ENCODE measurements at regions not wholly inside any gene's neighbourhood (a gene's known extent, or its start where the extent isn't known, plus 50 kb on each side); places are given as distances from the start of the nearest gene placed in this dataset.
"Not testable (repeated sequence)": the region's sequence is repeated elsewhere in the genome, so short reads cannot be mapped to it uniquely, and the experiment has no call there.

DNA sequence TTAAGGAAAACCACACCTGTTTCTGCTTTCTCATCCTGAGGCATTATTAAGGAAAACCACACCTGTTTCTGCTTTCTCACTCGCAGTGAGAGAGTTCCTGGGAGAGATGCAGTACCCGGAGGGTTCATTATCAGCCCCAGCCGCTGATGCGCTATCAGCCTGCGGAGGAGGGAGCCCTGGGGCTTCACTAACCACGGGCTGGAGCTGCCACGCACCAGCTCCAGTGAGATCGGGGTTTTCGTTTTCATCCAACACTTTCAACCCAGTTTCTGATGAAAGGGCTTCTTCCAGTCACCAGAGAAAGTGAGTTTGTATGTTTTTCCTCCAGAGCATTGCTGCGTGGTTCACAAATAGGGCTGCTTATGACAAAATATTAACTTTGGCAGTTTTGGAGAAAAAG is 93.2 kb upstream of the PRKX start:
- TF ChIP-seq, protein P1, sequence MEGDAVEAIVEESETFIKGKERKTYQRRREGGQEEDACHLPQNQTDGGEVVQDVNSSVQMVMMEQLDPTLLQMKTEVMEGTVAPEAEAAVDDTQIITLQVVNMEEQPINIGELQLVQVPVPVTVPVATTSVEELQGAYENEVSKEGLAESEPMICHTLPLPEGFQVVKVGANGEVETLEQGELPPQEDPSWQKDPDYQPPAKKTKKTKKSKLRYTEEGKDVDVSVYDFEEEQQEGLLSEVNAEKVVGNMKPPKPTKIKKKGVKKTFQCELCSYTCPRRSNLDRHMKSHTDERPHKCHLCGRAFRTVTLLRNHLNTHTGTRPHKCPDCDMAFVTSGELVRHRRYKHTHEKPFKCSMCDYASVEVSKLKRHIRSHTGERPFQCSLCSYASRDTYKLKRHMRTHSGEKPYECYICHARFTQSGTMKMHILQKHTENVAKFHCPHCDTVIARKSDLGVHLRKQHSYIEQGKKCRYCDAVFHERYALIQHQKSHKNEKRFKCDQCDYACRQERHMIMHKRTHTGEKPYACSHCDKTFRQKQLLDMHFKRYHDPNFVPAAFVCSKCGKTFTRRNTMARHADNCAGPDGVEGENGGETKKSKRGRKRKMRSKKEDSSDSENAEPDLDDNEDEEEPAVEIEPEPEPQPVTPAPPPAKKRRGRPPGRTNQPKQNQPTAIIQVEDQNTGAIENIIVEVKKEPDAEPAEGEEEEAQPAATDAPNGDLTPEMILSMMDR (IDR thresholded peaks at IDR 0.05; ENCODE audit: low read depth, low read length, missing control alignments) = no peak
- H3K4me3 ChIP-seq (ENCODE audit: low read depth, low read length) = no peak overlapping the region
- no peak for DNase-seq (ENCODE audit: low read depth)

DNA sequence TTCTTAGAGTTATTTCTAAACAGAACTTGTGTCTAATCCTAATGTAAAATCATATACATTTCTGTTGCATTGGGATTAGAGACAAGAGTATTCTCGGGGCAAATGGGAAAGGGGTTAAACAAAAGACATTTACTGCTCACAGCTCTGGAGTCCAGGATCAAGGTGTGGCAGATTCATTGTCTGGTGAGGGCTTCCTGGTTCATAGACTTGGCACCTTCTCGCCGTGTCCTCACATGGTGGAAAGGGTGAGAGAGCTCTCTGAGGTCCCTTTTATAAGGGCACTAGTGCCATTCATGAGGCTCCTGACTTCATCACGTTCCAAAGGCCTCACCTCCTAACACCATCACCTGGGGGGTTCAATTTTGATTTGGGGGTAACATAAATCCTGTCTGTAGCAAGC is 90.3 kb upstream of the PRKX start:
- TF ChIP-seq, protein P1 (IDR thresholded peaks at IDR 0.05; ENCODE audit: low read depth, low read length, missing control alignments) = no peak
- H3K4me3 ChIP-seq (ENCODE audit: low read depth, low read length) = no peak overlapping the region
- DNase-seq (ENCODE audit: low read depth) = no peak

GRCh38 chrX:3803305-3803704 is 89.9 kb upstream of the PRKX start:
- TF ChIP-seq, protein P1 (IDR thresholded peaks at IDR 0.05; ENCODE audit: low read depth, low read length, missing control alignments) = no peak
- DNase-seq (ENCODE audit: low read depth) = no peak
- H3K4me3 ChIP-seq (ENCODE audit: low read depth, low read length) = no peak overlapping the region

DNA sequence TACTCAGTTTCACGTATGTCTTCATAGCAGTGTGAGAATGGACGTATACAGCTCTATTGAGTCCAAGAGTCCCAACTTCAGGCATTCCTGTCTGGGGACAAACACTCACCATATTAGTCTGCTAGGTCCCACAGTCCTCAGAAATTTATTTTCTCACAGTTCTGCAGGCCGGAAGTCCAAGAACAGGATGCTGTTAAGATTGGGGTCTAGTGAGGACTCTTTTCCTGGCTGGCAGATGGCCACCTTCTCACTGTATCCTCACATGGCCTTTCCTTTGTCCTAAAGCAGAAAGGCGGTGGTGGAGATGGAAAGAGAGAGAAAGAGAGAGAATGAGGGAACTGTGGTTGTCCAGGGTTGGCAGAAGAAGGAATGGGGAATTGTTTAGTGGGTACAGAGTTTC is 82.0 kb upstream of the PRKX start:
- not testable (repeated sequence) for H3K4me3 ChIP-seq (ENCODE audit: low read depth, low read length); DNase-seq (ENCODE audit: low read depth)

- no peak overlapping the region for H3K4me3 ChIP-seq (ENCODE audit: low read depth, low read length)
- DNase-seq (ENCODE audit: low read depth) = no peak
- TF ChIP-seq, protein P1 (IDR thresholded peaks at IDR 0.05; ENCODE audit: low read depth, low read length, missing control alignments) = no peak
Measured at GRCh38 chrX:3791449-3791848, 78.0 kb upstream of the PRKX start.

DNA sequence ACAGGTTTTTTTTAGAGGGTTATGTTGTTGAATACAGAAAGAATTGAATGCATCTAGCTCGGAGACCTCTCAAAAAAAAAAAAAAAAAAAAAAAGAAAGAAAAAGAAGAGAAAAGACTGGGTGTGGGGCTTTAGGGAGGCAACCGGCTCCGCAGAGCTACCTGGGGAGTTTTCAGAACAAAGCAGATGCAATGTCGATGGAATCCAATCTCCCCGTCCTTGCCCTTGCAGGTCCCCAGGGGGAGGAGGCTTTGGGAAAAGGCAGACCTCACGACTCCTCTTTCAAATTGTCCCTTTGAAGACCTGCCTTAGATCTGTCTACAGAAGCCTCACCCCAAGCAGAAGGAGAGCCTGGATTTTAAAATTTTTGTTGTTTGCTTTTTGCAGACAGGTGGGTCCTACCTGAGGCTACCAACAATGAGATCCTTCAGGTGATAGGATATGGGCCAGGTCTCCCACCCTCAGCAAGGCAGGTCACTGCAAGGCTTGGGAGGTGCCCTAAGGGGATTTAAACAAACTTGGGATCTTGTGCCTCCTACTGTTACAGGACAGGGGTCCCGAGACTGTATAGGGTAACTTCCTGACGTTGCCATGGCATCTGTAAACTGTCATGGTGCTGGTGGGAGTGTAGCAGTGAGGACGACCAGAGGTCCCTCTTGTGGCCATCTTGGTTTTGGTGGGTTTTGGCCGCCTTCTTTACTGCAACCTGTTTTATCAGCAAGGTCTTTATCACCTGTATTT is 75.2 kb upstream of the PRKX start:
- no peak for DNase-seq (ENCODE audit: low read depth)
- TF ChIP-seq, protein P1 (IDR thresholded peaks at IDR 0.05; ENCODE audit: low read depth, low read length, missing control alignments) = no peak

DNA sequence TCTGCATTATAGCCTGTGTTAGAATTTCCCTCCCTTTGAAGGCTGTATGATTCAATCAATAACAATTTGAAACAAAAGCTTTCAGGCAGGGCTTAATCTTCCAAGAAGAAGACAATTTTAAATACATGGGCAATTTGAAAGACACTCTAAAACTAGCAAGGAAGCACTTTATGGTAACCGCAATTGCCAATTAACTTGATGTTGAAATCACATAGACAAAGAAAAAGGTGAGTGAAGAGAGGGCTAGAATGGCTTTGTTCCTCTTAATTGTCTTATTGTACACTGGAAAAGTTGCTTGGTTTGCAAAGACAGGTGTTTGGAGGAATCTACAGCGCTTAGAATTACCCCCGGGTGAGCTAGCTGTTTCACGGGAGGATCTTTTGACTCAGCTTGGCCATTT is 74.4 kb upstream of the PRKX start:
- no peak for DNase-seq (ENCODE audit: low read depth)
- TF ChIP-seq, protein P1 (IDR thresholded peaks at IDR 0.05; ENCODE audit: low read depth, low read length, missing control alignments) = no peak
- no peak overlapping the region for H3K4me3 ChIP-seq (ENCODE audit: low read depth, low read length)

More for the DNA sequence above, 75.2 kb upstream of the PRKX start:
- H3K4me3 ChIP-seq (ENCODE audit: low read depth, low read length) = no peak overlapping the region

DNA sequence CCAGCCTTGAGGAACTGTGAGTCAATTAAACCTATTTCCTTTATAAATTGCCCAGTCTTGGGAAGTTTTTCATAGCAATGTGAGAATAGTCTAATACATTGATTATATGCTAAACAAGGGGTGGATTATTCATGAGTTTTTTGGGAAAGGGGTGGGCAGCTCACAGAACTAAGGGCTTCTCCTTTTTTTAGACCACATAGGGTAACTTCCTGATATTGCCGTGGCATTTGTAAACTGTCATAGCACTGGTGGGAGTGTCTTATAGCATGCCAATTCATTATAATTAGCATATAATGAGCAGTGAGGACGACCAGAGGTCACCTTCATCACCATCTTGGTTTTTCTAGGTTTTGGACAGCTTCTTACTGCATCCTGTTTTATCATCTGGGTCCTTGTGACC is 72.4 kb upstream of the PRKX start:
- DNase-seq (ENCODE audit: low read depth); H3K4me3 ChIP-seq (ENCODE audit: low read depth, low read length): not testable (repeated sequence)

Measured in GM12864 (cell line).